Panc1 (cell line): ENCODE measurements at regions not wholly inside any gene's neighbourhood (a gene's known extent, or its start where the extent isn't known, plus 50 kb on each side); places are given as distances from the start of the nearest gene placed in this dataset.

Experiments
- ATAC-seq: fragments of 200-7000 bp; cut with Tn5 transposase; 2 replicates; pipeline ENCODE4 v1.9.1; 2020; ENCODE audit warnings: mild to moderate bottlenecking, moderate library complexity
- BruUV-seq: library from RNA; stranded (reverse); fragments of 400-500 nt; replicated peaks from 2 replicates; lab custom pipeline; 2021; lab: Mats Ljungman, UMichigan
- CTCF ChIA-PET: fragments of 300-600 bp; sonication (Branson Sonifier 250); formaldehyde crosslinking; loops from one replicate; lab custom pipeline; 2022; ENCODE audit warnings: antibody characterized with exemption; lab: Charles Lee
- POLR2A ChIA-PET: fragments of 300-600 bp; sonication (Branson Sonifier 250); formaldehyde crosslinking; loops from one replicate; lab custom pipeline; 2022; ENCODE audit warnings: antibody characterized with exemption; lab: Charles Lee
- DNase-seq: peaks from one replicate; pipeline ENCODE4 v3.0.0-alpha.2; 2010; ENCODE audit warnings: low read depth, low spot score
- H3K27ac ChIP-seq: 2 replicates; pipeline ENCODE4 v1.5.1; 2011; ENCODE audit warnings: mild to moderate bottlenecking, low read length, inconsistent platforms
- H3K27me3 ChIP-seq: fragments of 200-500 bp; sonication (Bioruptor generic); 2 replicates; pipeline ENCODE4 v1.6.0; 2014; ENCODE audit warnings: low read length, inconsistent platforms; ENCODE audit not compliant: control insufficient read depth, insufficient read depth
- H3K36me3 ChIP-seq: fragments of 200-500 bp; sonication (Bioruptor generic); 2 replicates; pipeline ENCODE4 v1.5.1; 2014; ENCODE audit warnings: inconsistent platforms, mild to moderate bottlenecking, low read length, moderate library complexity; ENCODE audit not compliant: control insufficient read depth, insufficient read depth
- H3K4me1 ChIP-seq: 2 replicates; pipeline ENCODE4 v1.5.1; 2011; ENCODE audit warnings: inconsistent platforms, mild to moderate bottlenecking, low read length, moderate library complexity; ENCODE audit not compliant: control insufficient read depth, insufficient read depth
- H3K4me3 ChIP-seq, 2 experiments: 2 replicates each; pipeline ENCODE4 v1.5.1; 2011 to 2012; ENCODE audit warnings: low read depth in 2 of 2, low read length in 2 of 2, mild to moderate bottlenecking in 2 of 2, inconsistent platforms in 1 of 2, moderate library complexity in 1 of 2
- H3K9me3 ChIP-seq: fragments of 200-500 bp; sonication (Bioruptor generic); 2 replicates; pipeline ENCODE4 v1.5.1; 2014; ENCODE audit warnings: low read depth, mild to moderate bottlenecking, inconsistent platforms, low read length, moderate library complexity; ENCODE audit not compliant: control insufficient read depth, insufficient read depth
- CTCF ChIP-seq: fragments of 450-650 bp; IDR thresholded peaks from 2 replicates; pipeline ENCODE4 v1.5.1; 2017; ENCODE audit warnings: mild to moderate bottlenecking
- POLR2AphosphoS5 ChIP-seq: IDR thresholded peaks from 2 replicates; pipeline ENCODE4 v1.6.1; 2012; ENCODE audit warnings: mild to moderate bottlenecking, low read depth, low read length, moderate library complexity
- REST ChIP-seq, 2 experiments: IDR thresholded peaks; 2 replicates each; pipeline ENCODE4 v1.6.1; 2011 to 2012; ENCODE audit warnings: low read depth in 2 of 2, control low read depth in 1 of 2, low read length in 1 of 2, mild to moderate bottlenecking in 1 of 2, moderate library complexity in 1 of 2; ENCODE audit not compliant: insufficient read depth in 1 of 2
- SIN3A ChIP-seq: IDR thresholded peaks from 2 replicates; pipeline ENCODE4 v1.6.1; 2012; ENCODE audit warnings: low read depth, mild to moderate bottlenecking, low read length, moderate library complexity, borderline replicate concordance; ENCODE audit not compliant: insufficient read depth
- TCF7L2 ChIP-seq: IDR thresholded peaks from 2 replicates; pipeline ENCODE4 v1.6.1; 2011; ENCODE audit warnings: mild to moderate bottlenecking, low read depth, low read length, inconsistent platforms
- in situ Hi-C: cut with HindIII; loops from 2 replicates; pipeline ENCODE4 v1.10.0; 2016; ENCODE audit warnings: low sequenced_read_pairs, low pct_unique_long_range_greater_than_20kb
- intact Hi-C: fragments of 100-400 bp; cut with micrococcal nuclease; formaldehyde crosslinking; loops from one replicate; pipeline ENCODE4 v1.10.0; 2022; ENCODE audit not compliant: unreplicated experiment

GRCh38 chr18:39318462-39318861 lies 1752.9 kb upstream of the CELF4 start:
- ChIA-PET POLR2A (no interaction called here), CTCF (no interaction called here)
- H3K4me3 ChIP-seq: no peak overlapping the region
- H3K27me3 ChIP-seq: no peaks in the 10 kb centered on the region
- no TSS peak for BruUV-seq
- in situ Hi-C loops: no loop called here
- DNase-seq (no peak), ATAC-seq (no peak)
- intact Hi-C loops: no loop called here
- no peaks in the 10 kb centered on the region for H3K9me3 ChIP-seq
- H3K36me3 ChIP-seq: no peaks in the 10 kb centered on the region
- no peaks in the 10 kb centered on the region for H3K4me1 ChIP-seq
- no peak for TF ChIP-seq TCF7L2
- no peak for TF ChIP-seq REST (IDR thresholded peaks at IDR 0.05; ENCODE audit: insufficient read depth in 1 of 2, low read depth in 2 of 2, low read length in 1 of 2)
- TF ChIP-seq POLR2AphosphoS5: no peak
- no peak for TF ChIP-seq SIN3A
- TF ChIP-seq CTCF: no peak
- no peak overlapping the region for H3K27ac ChIP-seq

- BruUV-seq: no TSS peak
- ATAC-seq: no peak
- no peak overlapping the region for H3K27ac ChIP-seq
- in situ Hi-C loops: no loop called here
- intact Hi-C loops: no loop called here
- H3K36me3 ChIP-seq: no peaks in the 10 kb centered on the region
- POLR2A ChIA-PET: no interaction called here
- no peak overlapping the region for H3K4me3 ChIP-seq
- DNase-seq: no peak
- no peaks in the 10 kb centered on the region for H3K4me1 ChIP-seq
- H3K27me3 ChIP-seq: no peaks in the 10 kb centered on the region
- H3K9me3 ChIP-seq: no peaks in the 10 kb centered on the region
- CTCF ChIA-PET: no interaction called here
- no peak for TF ChIP-seq TCF7L2
- no peak for TF ChIP-seq CTCF
- TF ChIP-seq POLR2AphosphoS5: no peak
- no peak for TF ChIP-seq SIN3A
- no peak for TF ChIP-seq REST (IDR thresholded peaks at IDR 0.05; ENCODE audit: insufficient read depth in 1 of 2, low read depth in 2 of 2, low read length in 1 of 2)
These were observed 1752.4 kb upstream of the CELF4 start for GRCh38 chr18:39318008-39318407.
